ENCODE measurements at regions not wholly inside any gene's neighbourhood (a gene's known extent, or its start where the extent isn't known, plus 50 kb on each side); places are given as distances from the start of the nearest gene placed in this dataset.
"Not testable (repeated sequence)": the region's sequence is repeated elsewhere in the genome, so short reads cannot be mapped to it uniquely, and the experiment has no call there.

- Histone ChIP-seq H2AFZ (ENCODE audit: low read length) (peak overlapping the region; percentile 79), H3K4me1 (ENCODE audit: insufficient read depth, low read length, poor library complexity, severe bottlenecking) (peaks cover 5% of the 10 kb centered on the region), H3K4me3 (ENCODE audit: low read length, poor library complexity, severe bottlenecking) (no peak overlapping the region), H3K79me2 (ENCODE audit: insufficient read depth, low read length) (no peaks in the 10 kb centered on the region), H3F3A (ENCODE audit: low read depth) (no peaks in the 10 kb centered on the region), H3K27me3 (ENCODE audit: insufficient read depth, low read length, poor library complexity, severe bottlenecking) (no peaks in the 10 kb centered on the region), H3K36me3 (ENCODE audit: insufficient read depth, low read length) (no peaks in the 10 kb centered on the region), H3K9me2 (replicated peaks; ENCODE audit: low read depth, low read length) (no peaks in the 10 kb centered on the region), H4K20me1 (ENCODE audit: insufficient read depth, low read length, poor library complexity, severe bottlenecking) (no peaks in the 10 kb centered on the region), H3K9ac (ENCODE audit: low read depth, low read length, poor library complexity, severe bottlenecking) (no peak overlapping the region), H3K9me3 (ENCODE audit: insufficient read depth, low read depth, low read length) (no peaks in the 10 kb centered on the region), H3K4me2 (ENCODE audit: low read depth, low read length, poor library complexity, severe bottlenecking) (no peak overlapping the region)
- TF ChIP-seq EZH2phosphoT487 (IDR thresholded peaks at IDR 0.05; ENCODE audit: borderline replicate concordance) (no peak), CTCF (conservative IDR thresholded peaks at IDR 0.05; ENCODE audit: low read length) (peak; percentile 86)
These were observed 789.4 kb upstream of the KIRREL3 start for GRCh38 chr11:127789927-127790326.

GRCh38 chr11:127772938-127773337 is 772.4 kb upstream of the KIRREL3 start:
- H3K4me2 ChIP-seq (ENCODE audit: low read depth, low read length, poor library complexity, severe bottlenecking); H3K27me3 ChIP-seq (ENCODE audit: insufficient read depth, low read length, poor library complexity, severe bottlenecking); H2AFZ ChIP-seq (ENCODE audit: low read length): not testable (repeated sequence)

GRCh38 chr11:127768931-127769330 is 768.4 kb upstream of the KIRREL3 start:
- not testable (repeated sequence) for H3K79me2 ChIP-seq (ENCODE audit: insufficient read depth, low read length); H3F3A ChIP-seq (ENCODE audit: low read depth); H3K4me1 ChIP-seq (ENCODE audit: insufficient read depth, low read length, poor library complexity, severe bottlenecking); H3K9ac ChIP-seq (ENCODE audit: low read depth, low read length, poor library complexity, severe bottlenecking); H3K9me2 ChIP-seq (replicated peaks; ENCODE audit: low read depth, low read length); H3K4me3 ChIP-seq (ENCODE audit: low read length, poor library complexity, severe bottlenecking); H3K36me3 ChIP-seq (ENCODE audit: insufficient read depth, low read length); H3K9me3 ChIP-seq (ENCODE audit: insufficient read depth, low read depth, low read length); H3K4me2 ChIP-seq (ENCODE audit: low read depth, low read length, poor library complexity, severe bottlenecking); H3K27me3 ChIP-seq (ENCODE audit: insufficient read depth, low read length, poor library complexity, severe bottlenecking); H2AFZ ChIP-seq (ENCODE audit: low read length); H4K20me1 ChIP-seq (ENCODE audit: insufficient read depth, low read length, poor library complexity, severe bottlenecking)

More at GRCh38 chr11:127772938-127773337, 772.4 kb upstream of the KIRREL3 start:
- not testable (repeated sequence) for H3K4me3 ChIP-seq (ENCODE audit: low read length, poor library complexity, severe bottlenecking); H4K20me1 ChIP-seq (ENCODE audit: insufficient read depth, low read length, poor library complexity, severe bottlenecking); H3K4me1 ChIP-seq (ENCODE audit: insufficient read depth, low read length, poor library complexity, severe bottlenecking); H3K9ac ChIP-seq (ENCODE audit: low read depth, low read length, poor library complexity, severe bottlenecking); H3K79me2 ChIP-seq (ENCODE audit: insufficient read depth, low read length); H3K36me3 ChIP-seq (ENCODE audit: insufficient read depth, low read length); H3K9me3 ChIP-seq (ENCODE audit: insufficient read depth, low read depth, low read length); H3K9me2 ChIP-seq (replicated peaks; ENCODE audit: low read depth, low read length); H3F3A ChIP-seq (ENCODE audit: low read depth)

- no peaks in the 10 kb centered on the region for H3K4me1 ChIP-seq (ENCODE audit: insufficient read depth, low read length, poor library complexity, severe bottlenecking)
- no peak overlapping the region for H3K4me2 ChIP-seq (ENCODE audit: low read depth, low read length, poor library complexity, severe bottlenecking)
- H3K36me3 ChIP-seq (ENCODE audit: insufficient read depth, low read length): no peaks in the 10 kb centered on the region
- H3K9me3 ChIP-seq (ENCODE audit: insufficient read depth, low read depth, low read length): no peaks in the 10 kb centered on the region
- no peaks in the 10 kb centered on the region for H3F3A ChIP-seq (ENCODE audit: low read depth)
- no peak for TF ChIP-seq CTCF (conservative IDR thresholded peaks at IDR 0.05; ENCODE audit: low read length)
- no peak for TF ChIP-seq EZH2phosphoT487 (IDR thresholded peaks at IDR 0.05; ENCODE audit: borderline replicate concordance)
- H3K79me2 ChIP-seq (ENCODE audit: insufficient read depth, low read length): no peaks in the 10 kb centered on the region
- no peaks in the 10 kb centered on the region for H4K20me1 ChIP-seq (ENCODE audit: insufficient read depth, low read length, poor library complexity, severe bottlenecking)
- H3K4me3 ChIP-seq (ENCODE audit: low read length, poor library complexity, severe bottlenecking): no peak overlapping the region
- H3K27me3 ChIP-seq (ENCODE audit: insufficient read depth, low read length, poor library complexity, severe bottlenecking): no peaks in the 10 kb centered on the region
- peak overlapping the region; percentile 25; the same call in 1 of the 2 replicates for H2AFZ ChIP-seq (ENCODE audit: low read length)
- H3K9me2 ChIP-seq (replicated peaks; ENCODE audit: low read depth, low read length): no peaks in the 10 kb centered on the region
- no peak overlapping the region for H3K9ac ChIP-seq (ENCODE audit: low read depth, low read length, poor library complexity, severe bottlenecking)
These were observed 766.2 kb upstream of the KIRREL3 start for GRCh38 chr11:127766734-127767133.
